Left lobe of liver (tissue), 2 donors: ENCODE measurements at regions not wholly inside any gene's neighbourhood (a gene's known extent, or its start where the extent isn't known, plus 50 kb on each side); places are given as distances from the start of the nearest gene placed in this dataset.

Experiments used
- ATAC-seq: fragments of 200-7000 bp; cut with Tn5 transposase; one replicate; pipeline ENCODE4 v1.9.1; 2020; ENCODE audit warnings: mild to moderate bottlenecking, moderate library complexity
- DNase-seq: peaks from one replicate; pipeline ENCODE4 v3.0.0-alpha.2; 2020; ENCODE audit warnings: low spot score
- donor health status: DM: no; HTN: no; CAD: no; lungs with moderate emphysema.
- donor health status: DM: no; HTN: yes; CAD: no.

DNA sequence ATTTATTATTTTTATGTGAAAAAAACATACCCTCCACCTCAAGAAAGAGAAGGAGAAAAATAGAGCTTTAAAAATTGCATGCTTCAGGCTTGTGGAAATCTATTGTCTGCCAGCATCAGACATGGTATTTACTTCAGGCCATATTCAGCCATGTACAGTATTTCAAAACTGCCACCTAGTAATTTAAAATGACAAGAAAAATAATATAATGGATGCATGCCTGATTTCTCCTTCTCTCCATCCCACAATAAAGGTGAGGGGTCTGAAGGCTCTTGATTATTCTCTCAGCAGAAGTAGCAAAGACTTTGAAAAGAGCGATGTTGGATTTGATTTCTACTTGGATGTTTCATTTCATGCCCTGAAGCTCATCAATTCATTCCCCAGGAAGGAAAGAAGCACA is 250.7 kb downstream of the TBC1D4 start:
- ATAC-seq: no peak
- DNase-seq: no peak

- peak; percentile 42 for ATAC-seq
- no peak for DNase-seq
Observed at GRCh38 chr13:75226733-75227435, 255.1 kb downstream of the TBC1D4 start.

- DNase-seq: no peak
- ATAC-seq: no peak
Observed at GRCh38 chr13:75226092-75226491, 255.9 kb downstream of the TBC1D4 start.

GRCh38 chr13:75225288-75226032 is 256.5 kb downstream of the TBC1D4 start:
- ATAC-seq (no peak), DNase-seq (no peak)

DNA sequence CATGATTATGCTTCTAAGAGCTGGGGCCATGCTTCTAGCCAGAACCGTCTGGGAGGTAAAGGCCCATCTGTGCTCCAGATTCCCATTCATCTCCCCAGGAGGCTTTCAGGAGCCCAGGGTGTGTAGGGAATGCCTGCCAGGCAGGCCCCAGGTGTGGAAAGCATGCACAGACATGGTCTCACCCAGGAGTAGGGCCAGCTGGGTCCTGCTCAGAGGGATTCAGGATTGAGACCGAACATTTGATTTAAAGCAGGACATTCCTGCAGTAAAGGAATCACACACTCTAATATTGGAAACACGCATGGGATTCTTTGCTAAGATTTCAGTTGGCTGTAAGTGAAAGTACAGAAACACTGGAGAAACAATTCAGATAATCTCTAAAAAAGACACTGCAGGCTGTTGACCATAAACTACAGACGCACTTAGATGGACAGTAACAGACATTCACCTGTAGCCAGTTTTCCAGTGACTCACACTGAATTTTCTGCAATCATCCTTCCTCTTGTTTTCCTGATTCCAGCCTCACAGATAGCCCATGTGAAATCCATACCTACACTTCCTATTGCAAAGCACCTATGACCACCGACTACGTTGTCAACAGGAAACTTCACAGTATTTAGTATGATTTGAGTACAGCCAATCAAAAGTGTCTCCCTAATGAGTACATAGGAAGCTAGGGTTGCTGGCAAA is 257.8 kb downstream of the TBC1D4 start:
- ATAC-seq: no peak
- DNase-seq: no peak

- DNase-seq (no peak), ATAC-seq (peak; percentile 30)
Observed at GRCh38 chr13:75222031-75222430, 259.9 kb downstream of the TBC1D4 start.

DNA sequence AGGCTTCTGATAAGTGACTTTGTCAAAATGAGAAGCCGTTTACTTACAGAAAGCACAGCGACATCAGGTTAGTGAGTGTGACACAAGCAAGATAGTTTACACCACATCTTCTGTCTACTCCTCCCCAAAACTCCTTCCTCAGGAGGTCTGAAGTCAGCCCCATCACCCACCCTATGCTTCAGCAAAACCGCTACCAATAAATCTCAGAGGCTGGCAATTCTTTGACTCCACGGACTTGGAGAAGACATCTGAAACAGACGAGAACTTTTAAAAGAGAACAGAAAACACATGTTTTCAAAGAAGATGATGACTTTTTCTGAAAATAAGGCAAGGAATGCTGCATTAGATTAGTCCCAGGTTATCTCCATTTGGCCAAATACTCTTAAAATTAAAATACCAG is 261.1 kb downstream of the TBC1D4 start:
- ATAC-seq: no peak
- no peak for DNase-seq

DNA sequence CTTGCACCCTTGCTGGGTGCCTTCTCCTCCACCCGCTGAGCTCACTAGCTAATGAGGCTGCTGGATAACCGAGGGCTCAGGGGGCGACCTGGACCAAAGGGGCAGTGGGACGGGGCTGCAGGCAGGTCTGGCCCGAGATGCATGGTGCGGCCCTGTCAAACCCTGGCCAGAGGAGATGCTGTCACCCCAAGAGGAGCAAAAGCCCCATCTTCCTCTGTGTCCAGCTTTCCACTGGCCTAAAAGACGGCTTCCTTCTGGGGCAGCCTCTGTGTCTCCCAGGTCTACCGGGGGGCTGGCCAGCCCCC is 261.8 kb downstream of the TBC1D4 start:
- no peak for ATAC-seq
- DNase-seq: no peak

GRCh38 chr13:75219479-75220237 is 262.3 kb downstream of the TBC1D4 start:
- DNase-seq: peak; percentile 83
- ATAC-seq: peak; percentile 100

DNA sequence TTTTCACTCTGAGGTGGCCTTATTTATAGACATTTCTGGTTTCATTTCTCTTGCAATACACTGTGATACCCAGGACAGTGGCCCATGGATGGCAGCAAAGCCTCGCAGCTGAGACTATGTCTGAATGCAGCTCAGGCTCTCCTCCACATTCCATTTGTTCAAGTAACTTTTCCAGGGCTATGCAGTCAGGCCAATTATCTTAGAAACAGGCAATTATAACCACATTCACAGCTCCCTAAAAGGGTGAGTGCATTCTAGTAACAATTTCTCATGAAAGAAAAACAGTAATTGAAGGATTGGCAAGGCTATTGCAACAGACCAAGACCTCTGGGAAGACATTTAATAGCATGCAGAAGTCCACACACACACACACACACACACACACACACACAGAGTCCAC is 264.0 kb downstream of the TBC1D4 start:
- ATAC-seq: no peak

DNA sequence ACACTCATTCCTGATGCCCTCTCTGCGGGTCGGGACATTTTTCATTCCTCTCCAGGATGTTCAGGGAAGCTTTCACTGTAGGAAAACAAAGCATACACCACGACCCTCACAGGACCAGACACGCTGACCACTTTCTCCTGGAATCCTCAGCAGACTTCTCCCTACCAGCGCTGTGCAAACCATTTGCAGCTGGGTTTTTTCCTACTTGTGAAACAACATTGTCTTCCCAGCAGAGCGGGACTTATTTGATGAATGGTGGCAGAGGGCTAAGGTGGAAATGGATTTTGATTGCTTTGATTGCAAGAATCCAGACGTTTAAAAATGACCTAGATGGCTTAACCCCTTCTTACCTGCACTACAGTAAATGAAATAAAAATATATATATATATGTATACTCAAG is 265.9 kb downstream of the TBC1D4 start:
- no peak for DNase-seq
- no peak for ATAC-seq

More for the DNA sequence above, 264.0 kb downstream of the TBC1D4 start:
- no peak for DNase-seq

DNA sequence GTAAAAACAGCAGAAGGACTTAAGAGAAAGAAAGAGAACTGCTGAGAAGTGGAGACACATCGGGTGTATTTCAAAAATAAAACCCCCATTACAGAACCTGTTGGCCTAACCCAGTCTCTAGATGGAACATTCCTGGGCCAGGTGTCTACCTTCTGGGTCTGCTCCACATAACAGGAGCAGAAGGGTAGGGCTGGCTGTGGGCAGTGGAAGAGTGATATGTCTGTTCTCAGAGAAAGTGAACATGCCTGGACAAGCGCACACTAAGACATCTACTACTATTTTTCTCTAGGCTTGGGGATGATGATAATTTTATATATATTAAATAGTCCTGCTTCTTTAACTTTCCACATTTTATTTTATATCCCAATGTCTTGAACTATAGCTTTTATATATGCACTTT is 267.1 kb downstream of the TBC1D4 start:
- no peak for ATAC-seq

DNA sequence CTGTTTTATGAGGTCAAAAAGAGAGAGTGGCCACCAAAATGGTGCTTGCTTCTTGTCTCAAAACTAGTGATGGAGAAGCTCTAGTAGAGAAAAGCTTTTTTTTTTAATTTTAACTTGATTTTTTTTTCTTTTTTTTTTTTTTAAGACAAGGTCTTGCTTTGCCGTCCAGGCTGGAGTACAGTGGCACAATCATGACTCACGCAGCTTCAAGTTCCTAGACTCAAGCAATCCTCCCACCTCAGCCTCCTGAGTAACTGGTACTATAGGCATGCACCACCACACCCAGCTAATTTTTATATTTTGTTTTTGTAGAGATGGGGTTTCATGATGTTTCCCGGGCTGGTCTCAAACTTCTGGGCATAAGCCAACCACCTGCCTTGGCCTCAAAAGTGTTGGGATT is 279.0 kb downstream of the TBC1D4 start:
- DNase-seq (no peak), ATAC-seq (no peak)

More for the DNA sequence above, 267.1 kb downstream of the TBC1D4 start:
- no peak for DNase-seq

DNA sequence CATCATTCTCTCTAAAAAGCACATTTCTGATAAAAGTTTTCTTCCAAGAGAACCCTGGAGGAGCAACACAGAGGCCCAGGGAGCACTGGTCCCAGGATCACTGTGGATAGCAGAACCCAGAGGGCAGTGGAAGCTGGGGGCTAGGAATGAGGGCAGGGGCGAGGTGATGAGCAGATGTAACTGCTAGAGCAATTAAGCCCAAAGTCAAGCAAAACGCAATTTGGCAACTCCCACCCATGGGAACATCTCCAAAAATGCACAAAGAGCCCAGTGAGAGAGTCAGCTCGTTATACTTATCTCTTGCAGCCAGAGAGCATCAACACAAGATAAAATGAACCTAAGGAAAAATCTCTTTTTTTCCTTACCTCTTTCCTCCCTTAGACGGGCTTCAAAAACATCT is 284.2 kb downstream of the TBC1D4 start:
- ATAC-seq: no peak
- DNase-seq: no peak

GRCh38 chr13:75196147-75196837 is 285.7 kb downstream of the TBC1D4 start:
- ATAC-seq (no peak), DNase-seq (no peak)

GRCh38 chr13:75195495-75196146 is 286.3 kb downstream of the TBC1D4 start:
- DNase-seq (no peak), ATAC-seq (no peak)

- no peak for ATAC-seq
- no peak for DNase-seq
Observed at GRCh38 chr13:75194717-75195462, 287.1 kb downstream of the TBC1D4 start.

- no peak for DNase-seq
- no peak for ATAC-seq
Observed at GRCh38 chr13:75186379-75186778, 295.6 kb downstream of the TBC1D4 start.

DNA sequence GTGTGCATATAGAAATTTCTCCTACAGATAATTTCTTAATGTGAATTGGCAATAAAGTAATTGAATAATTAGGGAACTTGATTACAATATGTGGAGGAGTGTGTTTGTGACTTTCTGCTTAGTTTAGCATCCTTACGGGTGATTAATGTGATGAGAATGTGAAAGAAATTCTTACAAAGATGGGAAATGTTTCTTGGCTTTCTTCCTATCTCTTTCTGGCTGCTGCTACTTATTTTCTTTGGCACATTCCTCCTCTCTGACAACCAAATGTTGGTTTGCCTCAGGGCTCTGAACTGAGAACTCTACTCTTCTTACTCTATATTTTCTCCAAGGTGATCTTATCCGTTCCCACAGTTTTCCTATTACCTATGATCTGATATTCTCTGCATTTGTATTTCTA is 300.1 kb downstream of the TBC1D4 start:
- peak; percentile 14 for ATAC-seq
- no peak for DNase-seq
